Astrocyte (in vitro differentiated cells and primary cell): ENCODE measurements at regions not wholly inside any gene's neighbourhood (a gene's known extent, or its start where the extent isn't known, plus 50 kb on each side); places are given as distances from the start of the nearest gene placed in this dataset.

Experiments used
- DNase-seq: peaks from one replicate; pipeline ENCODE4 v3.0.0-alpha.2; 2010; ENCODE audit warnings: low read depth
- FAIRE-seq: peaks from 2 replicates; lab custom pipeline; 2011; peaks lifted over from hg19 to GRCh38; lab: Jason Lieb, UNC
- H2AFZ ChIP-seq: 2 replicates; pipeline ENCODE4 v1.6.0; 2012; ENCODE audit warnings: low read depth, low read length, inconsistent platforms
- H3K27ac ChIP-seq: 2 replicates; pipeline ENCODE4 v1.5.1; 2011; ENCODE audit warnings: low read depth, low read length, inconsistent platforms
- H3K27me3 ChIP-seq: 2 replicates; pipeline ENCODE4 v1.6.0; 2011; ENCODE audit warnings: low read length, inconsistent platforms; ENCODE audit not compliant: insufficient read depth
- H3K36me3 ChIP-seq: 2 replicates; pipeline ENCODE4 v1.5.1; 2011; ENCODE audit warnings: low read length, inconsistent platforms; ENCODE audit not compliant: insufficient read depth
- H3K4me1 ChIP-seq: 2 replicates; pipeline ENCODE4 v1.5.1; 2011; ENCODE audit warnings: low read length, inconsistent platforms; ENCODE audit not compliant: insufficient read depth
- H3K4me2 ChIP-seq: 2 replicates; pipeline ENCODE4 v1.6.0; 2012; ENCODE audit warnings: low read length, inconsistent platforms
- H3K4me3 ChIP-seq: 2 replicates; pipeline ENCODE4 v1.5.1; 2011; ENCODE audit warnings: low read depth, mild to moderate bottlenecking, low read length, inconsistent platforms; ENCODE audit not compliant: insufficient read depth
- H3K79me2 ChIP-seq: 2 replicates; pipeline ENCODE4 v1.6.0; 2012; ENCODE audit warnings: mild to moderate bottlenecking, low read length, inconsistent platforms; ENCODE audit not compliant: insufficient read depth
- H3K9ac ChIP-seq: 2 replicates; pipeline ENCODE4 v1.6.0; 2012; ENCODE audit warnings: mild to moderate bottlenecking, low read length, inconsistent platforms
- H3K9me3 ChIP-seq: 2 replicates; pipeline ENCODE4 v1.5.1; 2012; ENCODE audit warnings: low read depth, mild to moderate bottlenecking, low read length, inconsistent platforms; ENCODE audit not compliant: insufficient read depth
- H4K20me1 ChIP-seq: 2 replicates; pipeline ENCODE4 v1.6.0; 2012; ENCODE audit warnings: low read length, inconsistent platforms; ENCODE audit not compliant: insufficient read depth
- H3K27ac Mint-ChIP-seq: one replicate; pipeline ENCODE4 v1.8.0; 2021; ENCODE audit warnings: mild to moderate bottlenecking, mixed read lengths; ENCODE audit not compliant: unreplicated experiment
- H3K27me3 Mint-ChIP-seq: one replicate; pipeline ENCODE4 v1.8.0; 2021; ENCODE audit warnings: low read depth, mixed read lengths; ENCODE audit not compliant: unreplicated experiment
- H3K36me3 Mint-ChIP-seq: one replicate; pipeline ENCODE4 v1.8.0; 2021; ENCODE audit warnings: low read depth, mixed read lengths; ENCODE audit not compliant: unreplicated experiment
- H3K4me1 Mint-ChIP-seq: one replicate; pipeline ENCODE4 v1.8.0; 2021; ENCODE audit warnings: low read depth, mixed read lengths; ENCODE audit not compliant: unreplicated experiment
- H3K4me3 Mint-ChIP-seq: one replicate; pipeline ENCODE4 v1.8.0; 2021; ENCODE audit warnings: mild to moderate bottlenecking, moderate library complexity, mixed read lengths; ENCODE audit not compliant: unreplicated experiment
- H3K9me3 Mint-ChIP-seq: one replicate; pipeline ENCODE4 v1.8.0; 2021; ENCODE audit warnings: mild to moderate bottlenecking, mixed read lengths; ENCODE audit not compliant: unreplicated experiment
- CTCF ChIP-seq: IDR thresholded peaks from 2 replicates; pipeline ENCODE4 v1.5.1; 2011; ENCODE audit warnings: low read depth, mild to moderate bottlenecking, inconsistent platforms, low read length, moderate library complexity; ENCODE audit not compliant: insufficient read depth
- EZH2 ChIP-seq: IDR thresholded peaks from 2 replicates; pipeline ENCODE4 v1.6.1; 2012; ENCODE audit warnings: mild to moderate bottlenecking, low read length, inconsistent platforms; ENCODE audit not compliant: insufficient read depth

GRCh38 chr4:176963121-176963520 is 170.4 kb upstream of the VEGFC start:
- Mint-ChIP-seq H3K4me3 (no peak overlapping the region), H3K9me3 (no peaks in the 10 kb centered on the region), H3K27ac (no peak overlapping the region), H3K36me3 (no peaks in the 10 kb centered on the region), H3K4me1 (peaks cover 7% of the 10 kb centered on the region), H3K27me3 (no peaks in the 10 kb centered on the region)
- no peak overlapping the region for H3K4me3 ChIP-seq
- no peak overlapping the region for H2AFZ ChIP-seq
- H3K9ac ChIP-seq = no peak overlapping the region
- H3K27ac ChIP-seq = no peak overlapping the region
- H3K36me3 ChIP-seq = no peaks in the 10 kb centered on the region
- FAIRE-seq (no peak), DNase-seq (no peak)
- TF ChIP-seq CTCF = no peak
- H3K4me1 ChIP-seq = no peaks in the 10 kb centered on the region
- H4K20me1 ChIP-seq = no peaks in the 10 kb centered on the region
- no peak overlapping the region for H3K4me2 ChIP-seq
- no peaks in the 10 kb centered on the region for H3K27me3 ChIP-seq
- no peaks in the 10 kb centered on the region for H3K79me2 ChIP-seq
- no peaks in the 10 kb centered on the region for H3K9me3 ChIP-seq

- H3K27ac ChIP-seq = no peak overlapping the region
- H3K4me1 ChIP-seq = no peaks in the 10 kb centered on the region
- Mint-ChIP-seq H3K4me3 (no peak overlapping the region), H3K9me3 (no peaks in the 10 kb centered on the region), H3K36me3 (no peaks in the 10 kb centered on the region), H3K27me3 (no peaks in the 10 kb centered on the region), H3K27ac (peak overlapping the region; percentile 53), H3K4me1 (peaks cover 7% of the 10 kb centered on the region)
- no peaks in the 10 kb centered on the region for H3K79me2 ChIP-seq
- TF ChIP-seq EZH2 (no peak), CTCF (no peak)
- no peak overlapping the region for H3K4me3 ChIP-seq
- H3K9ac ChIP-seq = no peak overlapping the region
- H3K27me3 ChIP-seq = no peaks in the 10 kb centered on the region
- no peak overlapping the region for H2AFZ ChIP-seq
- no peaks in the 10 kb centered on the region for H3K36me3 ChIP-seq
- no peak overlapping the region for H3K4me2 ChIP-seq
- no peak for DNase-seq
- H4K20me1 ChIP-seq = no peaks in the 10 kb centered on the region
- FAIRE-seq = no peak
- H3K9me3 ChIP-seq = no peaks in the 10 kb centered on the region
These were observed 171.5 kb upstream of the VEGFC start for GRCh38 chr4:176964116-176964691.

- TF ChIP-seq EZH2 (no peak), CTCF (no peak)
- H3K36me3 Mint-ChIP-seq = no peaks in the 10 kb centered on the region
- no peaks in the 10 kb centered on the region for H4K20me1 ChIP-seq
- no peaks in the 10 kb centered on the region for H3K9me3 Mint-ChIP-seq
- no peaks in the 10 kb centered on the region for H3K79me2 ChIP-seq
- no peak overlapping the region for H2AFZ ChIP-seq
- H3K4me1 ChIP-seq = no peaks in the 10 kb centered on the region
- no peaks in the 10 kb centered on the region for H3K9me3 ChIP-seq
- H3K4me1 Mint-ChIP-seq = peaks cover 7% of the 10 kb centered on the region
- no peak overlapping the region for H3K4me2 ChIP-seq
- no peak for FAIRE-seq
- DNase-seq = no peak
- no peaks in the 10 kb centered on the region for H3K27me3 Mint-ChIP-seq
- H3K9ac ChIP-seq = no peak overlapping the region
- no peaks in the 10 kb centered on the region for H3K27me3 ChIP-seq
- no peaks in the 10 kb centered on the region for H3K36me3 ChIP-seq
- H3K27ac Mint-ChIP-seq = no peak overlapping the region
- no peak overlapping the region for H3K4me3 Mint-ChIP-seq
- H3K27ac ChIP-seq = no peak overlapping the region
- no peak overlapping the region for H3K4me3 ChIP-seq
These were observed 174.9 kb upstream of the VEGFC start for GRCh38 chr4:176967586-176967985.
